ENCODE measurements at regions not wholly inside any gene's neighbourhood (a gene's known extent, or its start where the extent isn't known, plus 50 kb on each side); places are given as distances from the start of the nearest gene placed in this dataset.

DNA sequence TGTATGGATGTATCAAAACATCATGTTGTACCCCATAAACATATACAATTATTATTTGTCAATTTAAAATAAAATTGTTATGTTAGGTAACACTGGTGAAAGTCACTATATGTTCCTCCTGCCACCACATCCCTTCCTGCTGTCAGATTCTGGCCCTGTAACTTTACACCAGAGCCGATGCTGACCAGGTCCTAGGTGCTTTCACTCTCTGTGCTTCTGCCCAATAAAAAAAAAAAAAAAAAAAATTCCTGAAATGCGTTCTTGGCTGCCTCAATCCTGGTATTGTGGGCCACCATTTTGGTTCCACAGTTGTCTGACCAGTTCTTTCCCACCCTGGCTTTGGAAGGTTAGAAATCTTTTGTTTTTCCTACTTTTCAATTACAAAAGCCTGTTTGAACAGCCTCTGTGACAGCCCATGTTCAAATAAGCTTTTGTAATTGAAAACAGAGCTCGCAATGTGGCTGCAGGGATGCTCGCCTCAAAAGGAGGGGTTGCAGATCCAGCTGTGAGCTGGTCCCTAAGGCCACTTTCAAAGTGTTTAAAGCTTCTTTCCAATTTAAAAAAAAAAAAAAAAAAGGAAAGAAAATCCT is 831.0 kb upstream of the EEF2KMT start:
- ChIA-PET RAD21 (ENCODE audit: low non-redundant PET in 1 of 2, low total read pairs in 2 of 2, uncharacterized antibody in 2 of 2, unreplicated experiment in 2 of 2) (no interaction called here), CTCF (no interaction called here), POLR2A (no interaction called here)
- DNase-seq (ENCODE audit: low read depth, low spot score) (no peak), ATAC-seq (no peak)
- H3K9me3 ChIP-seq (ENCODE audit: control insufficient read depth in 1 of 2, insufficient read depth in 1 of 2, low read depth in 1 of 2, low read length in 2 of 2): peaks cover 0 to 4% of the 10 kb centered on the region in 2 experiments; a peak in 2 of 4 replicates
- BruUV-seq (replicated peaks): no TSS peak
- no peaks in the 10 kb centered on the region for H3K79me2 ChIP-seq (ENCODE audit: insufficient read depth, low read length)
- no peaks in the 10 kb centered on the region for H3K9me2 ChIP-seq (ENCODE audit: insufficient read depth)
- no peaks in the 10 kb centered on the region for H3K27me3 ChIP-seq (ENCODE audit: insufficient read depth, low read length)
- no peak overlapping the region for H3K4me3 ChIP-seq (replicated peaks in 1 of 2; ENCODE audit: low read depth in 1 of 2, low read length in 2 of 2)
- H3K4me1 ChIP-seq (ENCODE audit: control insufficient read depth in 1 of 2, insufficient read depth in 2 of 2, low read length in 2 of 2): no peaks in the 10 kb centered on the region
- H3K36me3 ChIP-seq (ENCODE audit: control insufficient read depth in 1 of 2, insufficient read depth in 2 of 2, low read length in 2 of 2): no peaks in the 10 kb centered on the region
- H3K27ac ChIP-seq (ENCODE audit: low read depth, low read length): no peak overlapping the region
- no peak overlapping the region for H3K9ac ChIP-seq (ENCODE audit: low read length)
- H2AFZ ChIP-seq (ENCODE audit: low read depth, low read length, poor library complexity, severe bottlenecking): no peak overlapping the region
- H4K20me1 ChIP-seq (ENCODE audit: insufficient read depth): no peaks in the 10 kb centered on the region
- intact Hi-C loops (cut with micrococcal nuclease): no loop called here
- TF ChIP-seq TCF7L2 (IDR thresholded peaks at IDR 0.05; ENCODE audit: borderline replicate concordance, extremely low read depth, insufficient read depth, insufficient read length) (no peak), SRF (IDR thresholded peaks at IDR 0.05; ENCODE audit: low read depth) (no peak)
- TF ChIP-seq, protein P1, sequence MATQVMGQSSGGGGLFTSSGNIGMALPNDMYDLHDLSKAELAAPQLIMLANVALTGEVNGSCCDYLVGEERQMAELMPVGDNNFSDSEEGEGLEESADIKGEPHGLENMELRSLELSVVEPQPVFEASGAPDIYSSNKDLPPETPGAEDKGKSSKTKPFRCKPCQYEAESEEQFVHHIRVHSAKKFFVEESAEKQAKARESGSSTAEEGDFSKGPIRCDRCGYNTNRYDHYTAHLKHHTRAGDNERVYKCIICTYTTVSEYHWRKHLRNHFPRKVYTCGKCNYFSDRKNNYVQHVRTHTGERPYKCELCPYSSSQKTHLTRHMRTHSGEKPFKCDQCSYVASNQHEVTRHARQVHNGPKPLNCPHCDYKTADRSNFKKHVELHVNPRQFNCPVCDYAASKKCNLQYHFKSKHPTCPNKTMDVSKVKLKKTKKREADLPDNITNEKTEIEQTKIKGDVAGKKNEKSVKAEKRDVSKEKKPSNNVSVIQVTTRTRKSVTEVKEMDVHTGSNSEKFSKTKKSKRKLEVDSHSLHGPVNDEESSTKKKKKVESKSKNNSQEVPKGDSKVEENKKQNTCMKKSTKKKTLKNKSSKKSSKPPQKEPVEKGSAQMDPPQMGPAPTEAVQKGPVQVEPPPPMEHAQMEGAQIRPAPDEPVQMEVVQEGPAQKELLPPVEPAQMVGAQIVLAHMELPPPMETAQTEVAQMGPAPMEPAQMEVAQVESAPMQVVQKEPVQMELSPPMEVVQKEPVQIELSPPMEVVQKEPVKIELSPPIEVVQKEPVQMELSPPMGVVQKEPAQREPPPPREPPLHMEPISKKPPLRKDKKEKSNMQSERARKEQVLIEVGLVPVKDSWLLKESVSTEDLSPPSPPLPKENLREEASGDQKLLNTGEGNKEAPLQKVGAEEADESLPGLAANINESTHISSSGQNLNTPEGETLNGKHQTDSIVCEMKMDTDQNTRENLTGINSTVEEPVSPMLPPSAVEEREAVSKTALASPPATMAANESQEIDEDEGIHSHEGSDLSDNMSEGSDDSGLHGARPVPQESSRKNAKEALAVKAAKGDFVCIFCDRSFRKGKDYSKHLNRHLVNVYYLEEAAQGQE (IDR thresholded peaks at IDR 0.05; ENCODE audit: low read depth): no peak
- H3K4me2 ChIP-seq (ENCODE audit: low read length): no peak overlapping the region

DNA sequence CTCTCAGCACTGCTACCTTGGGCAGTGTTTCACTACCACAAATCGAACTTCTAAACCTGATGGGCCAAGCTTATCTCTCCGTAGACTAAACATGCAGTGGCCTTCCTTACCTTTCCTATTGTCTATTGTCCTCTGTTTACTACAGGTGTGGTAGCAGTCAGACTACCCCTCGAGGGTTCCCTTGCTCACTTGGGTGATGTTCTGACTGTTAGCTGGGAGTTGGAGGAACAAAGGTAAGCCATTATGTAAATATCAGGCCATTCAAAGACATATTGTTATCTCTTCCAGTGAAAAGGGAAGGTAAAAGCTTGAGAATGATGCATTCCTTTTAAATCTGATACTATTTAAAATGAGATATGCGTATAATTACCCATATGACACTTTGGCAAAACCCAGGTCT is 828.3 kb upstream of the EEF2KMT start:
- Histone ChIP-seq H2AFZ (ENCODE audit: low read depth, low read length, poor library complexity, severe bottlenecking) (no peak overlapping the region), H3K27me3 (ENCODE audit: insufficient read depth, low read length) (no peaks in the 10 kb centered on the region), H3K4me2 (ENCODE audit: low read length) (no peak overlapping the region), H3K9me2 (ENCODE audit: insufficient read depth) (no peaks in the 10 kb centered on the region), H3K36me3 (ENCODE audit: control insufficient read depth in 1 of 2, insufficient read depth in 2 of 2, low read length in 2 of 2) (no peaks in the 10 kb centered on the region), H3K9ac (ENCODE audit: low read length) (no peak overlapping the region), H3K4me1 (ENCODE audit: control insufficient read depth in 1 of 2, insufficient read depth in 2 of 2, low read length in 2 of 2) (no peaks in the 10 kb centered on the region), H3K79me2 (ENCODE audit: insufficient read depth, low read length) (no peaks in the 10 kb centered on the region), H4K20me1 (ENCODE audit: insufficient read depth) (no peaks in the 10 kb centered on the region), H3K4me3 (replicated peaks in 1 of 2; ENCODE audit: low read depth in 1 of 2, low read length in 2 of 2) (no peak overlapping the region), H3K27ac (ENCODE audit: low read depth, low read length) (no peak overlapping the region), H3K9me3 (ENCODE audit: control insufficient read depth in 1 of 2, insufficient read depth in 1 of 2, low read depth in 1 of 2, low read length in 2 of 2) (no peaks in the 10 kb centered on the region; a peak in 2 of 4 replicates)
- RAD21 ChIA-PET (ENCODE audit: low non-redundant PET in 1 of 2, low total read pairs in 2 of 2, uncharacterized antibody in 2 of 2, unreplicated experiment in 2 of 2): no interaction called here
- DNase-seq (ENCODE audit: low read depth, low spot score): no peak
- no TSS peak for BruUV-seq (replicated peaks)
- POLR2A ChIA-PET: no interaction called here
- CTCF ChIA-PET: no interaction called here
- intact Hi-C loops (cut with micrococcal nuclease): no loop called here
- ATAC-seq: no peak
- TF ChIP-seq SIN3A (IDR thresholded peaks at IDR 0.05; ENCODE audit: low read depth) (no peak), TCF7L2 (IDR thresholded peaks at IDR 0.05; ENCODE audit: borderline replicate concordance, extremely low read depth, insufficient read depth, insufficient read length) (no peak), SRF (IDR thresholded peaks at IDR 0.05; ENCODE audit: low read depth) (no peak), YY1 (IDR thresholded peaks at IDR 0.05; ENCODE audit: extremely low read depth, insufficient replicate concordance, low read depth, low read length) (no peak), SP1 (IDR thresholded peaks at IDR 0.05; ENCODE audit: low read depth) (no peak), FOSL1 (IDR thresholded peaks at IDR 0.05; ENCODE audit: low read depth) (no peak), ZNF274 (IDR thresholded peaks at IDR 0.05; ENCODE audit: low read depth, low read length) (no peak)
- TF ChIP-seq, protein P2, sequence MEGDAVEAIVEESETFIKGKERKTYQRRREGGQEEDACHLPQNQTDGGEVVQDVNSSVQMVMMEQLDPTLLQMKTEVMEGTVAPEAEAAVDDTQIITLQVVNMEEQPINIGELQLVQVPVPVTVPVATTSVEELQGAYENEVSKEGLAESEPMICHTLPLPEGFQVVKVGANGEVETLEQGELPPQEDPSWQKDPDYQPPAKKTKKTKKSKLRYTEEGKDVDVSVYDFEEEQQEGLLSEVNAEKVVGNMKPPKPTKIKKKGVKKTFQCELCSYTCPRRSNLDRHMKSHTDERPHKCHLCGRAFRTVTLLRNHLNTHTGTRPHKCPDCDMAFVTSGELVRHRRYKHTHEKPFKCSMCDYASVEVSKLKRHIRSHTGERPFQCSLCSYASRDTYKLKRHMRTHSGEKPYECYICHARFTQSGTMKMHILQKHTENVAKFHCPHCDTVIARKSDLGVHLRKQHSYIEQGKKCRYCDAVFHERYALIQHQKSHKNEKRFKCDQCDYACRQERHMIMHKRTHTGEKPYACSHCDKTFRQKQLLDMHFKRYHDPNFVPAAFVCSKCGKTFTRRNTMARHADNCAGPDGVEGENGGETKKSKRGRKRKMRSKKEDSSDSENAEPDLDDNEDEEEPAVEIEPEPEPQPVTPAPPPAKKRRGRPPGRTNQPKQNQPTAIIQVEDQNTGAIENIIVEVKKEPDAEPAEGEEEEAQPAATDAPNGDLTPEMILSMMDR (IDR thresholded peaks at IDR 0.05 in 2 of 3, conservative IDR thresholded peaks at IDR 0.05 in 1 of 3; ENCODE audit: borderline replicate concordance in 1 of 3, insufficient read depth in 1 of 3, low read depth in 2 of 3, low read length in 2 of 3): no peak
- TF ChIP-seq, protein P1 (IDR thresholded peaks at IDR 0.05; ENCODE audit: low read depth): no peak
